DOHH2 (cell line): ENCODE measurements at regions not wholly inside any gene's neighbourhood (a gene's known extent, or its start where the extent isn't known, plus 50 kb on each side); places are given as distances from the start of the nearest gene placed in this dataset.

Source experiments
- H3F3A ChIP-seq: fragments of 200-600 bp; sonication (generic), shearing (Covaris generic); 2 replicates; pipeline ENCODE4 v1.6.0; 2016; ENCODE audit warnings: antibody characterized with exemption, mild to moderate bottlenecking; ENCODE audit not compliant: control insufficient read depth, insufficient read depth
- H3K27ac ChIP-seq: fragments of 200-600 bp; sonication (generic); 2 replicates; pipeline ENCODE4 v1.5.1; 2014; ENCODE audit warnings: low read depth, mild to moderate bottlenecking, low read length, moderate library complexity
- H3K27me3 ChIP-seq: fragments of 200-600 bp; sonication (generic); 2 replicates; pipeline ENCODE4 v1.6.1; 2014; ENCODE audit warnings: mild to moderate bottlenecking, low read length, mixed read lengths; ENCODE audit not compliant: control insufficient read depth
- H3K36me3 ChIP-seq: fragments of 200-600 bp; sonication (generic); 2 replicates; pipeline ENCODE4 v1.6.1; 2014; ENCODE audit warnings: mild to moderate bottlenecking, low read length, moderate library complexity, mixed read lengths; ENCODE audit not compliant: control insufficient read depth
- H3K4me1 ChIP-seq: fragments of 200-600 bp; sonication (generic); 2 replicates; pipeline ENCODE4 v1.6.1; 2014; ENCODE audit warnings: mild to moderate bottlenecking, low read length, mixed read lengths; ENCODE audit not compliant: control insufficient read depth
- H3K4me2 ChIP-seq: fragments of 200-600 bp; sonication (generic); 2 replicates; pipeline ENCODE4 v1.6.0; 2014; ENCODE audit warnings: mild to moderate bottlenecking, low read length, moderate library complexity
- H3K4me3 ChIP-seq: fragments of 200-600 bp; sonication (generic); 2 replicates; pipeline ENCODE4 v1.5.1; 2014; ENCODE audit warnings: mild to moderate bottlenecking, low read length, mixed read lengths
- H3K79me2 ChIP-seq: fragments of 200-600 bp; sonication (generic); 2 replicates; pipeline ENCODE4 v1.6.1; 2014; ENCODE audit warnings: mild to moderate bottlenecking, low read length, mixed read lengths; ENCODE audit not compliant: control insufficient read depth
- H3K9me2 ChIP-seq: fragments of 200-600 bp; sonication (generic); replicated peaks from 2 replicates; pipeline ENCODE4 v1.6.1; 2014; ENCODE audit warnings: mild to moderate bottlenecking, low read length, mixed read lengths; ENCODE audit not compliant: control insufficient read depth
- H3K9me3 ChIP-seq: fragments of 200-600 bp; sonication (generic); 2 replicates; pipeline ENCODE4 v1.6.1; 2014; ENCODE audit warnings: antibody characterized with exemption, low read length, mixed read lengths; ENCODE audit not compliant: control insufficient read depth, insufficient read depth
- H4K20me1 ChIP-seq: fragments of 200-600 bp; sonication (generic); 2 replicates; pipeline ENCODE4 v1.6.0; 2014; ENCODE audit warnings: low read depth, mild to moderate bottlenecking, antibody characterized with exemption, low read length, moderate library complexity; ENCODE audit not compliant: control insufficient read depth, insufficient read depth
- EZH2phosphoT487 ChIP-seq: fragments of 200-600 bp; sonication (generic); IDR thresholded peaks from 2 replicates; pipeline ENCODE4 v1.6.1; 2017; ENCODE audit warnings: borderline replicate concordance, mild to moderate bottlenecking, antibody characterized with exemption, low read length, moderate library complexity, mixed read lengths
- TF ChIP-seq, protein P1 (sequence below): fragments of 200-600 bp; sonication (generic); IDR thresholded peaks from one replicate; pipeline ENCODE4 v1.5.1; 2014; ENCODE audit warnings: antibody characterized with exemption, mild to moderate bottlenecking, low read depth, low read length; ENCODE audit not compliant: poor library complexity, severe bottlenecking

DNA sequence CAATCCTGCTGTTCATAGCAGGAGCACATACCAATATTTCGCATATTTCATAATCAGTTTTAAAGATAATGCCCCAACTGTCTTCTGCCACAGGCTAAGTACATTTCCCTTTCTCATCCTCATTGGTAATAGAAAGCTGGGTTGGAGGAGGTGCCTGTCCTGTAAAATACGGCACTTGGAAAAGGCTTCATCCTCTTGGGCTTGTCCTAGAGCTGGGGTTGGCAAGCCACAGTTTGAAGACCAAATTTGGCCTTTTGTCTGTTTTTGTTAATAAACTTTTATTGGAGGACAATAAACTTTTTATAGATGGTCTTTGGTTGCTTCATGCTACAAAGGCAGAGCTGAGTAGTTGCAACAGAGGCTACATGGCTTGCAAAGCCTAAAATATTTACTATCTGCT lies 997.8 kb upstream of the CDH18 start:
- Histone ChIP-seq H3K9me3 (peaks cover 10% of the 10 kb centered on the region; the same call in 1 of the 2 replicates), H3K4me1 (no peaks in the 10 kb centered on the region), H4K20me1 (no peaks in the 10 kb centered on the region), H3K27me3 (no peaks in the 10 kb centered on the region), H3K27ac (no peak overlapping the region), H3K36me3 (no peaks in the 10 kb centered on the region), H3K4me3 (no peak overlapping the region), H3K9me2 (no peaks in the 10 kb centered on the region), H3K4me2 (no peak overlapping the region), H3K79me2 (no peaks in the 10 kb centered on the region), H3F3A (no peaks in the 10 kb centered on the region)
- TF ChIP-seq, protein P1, sequence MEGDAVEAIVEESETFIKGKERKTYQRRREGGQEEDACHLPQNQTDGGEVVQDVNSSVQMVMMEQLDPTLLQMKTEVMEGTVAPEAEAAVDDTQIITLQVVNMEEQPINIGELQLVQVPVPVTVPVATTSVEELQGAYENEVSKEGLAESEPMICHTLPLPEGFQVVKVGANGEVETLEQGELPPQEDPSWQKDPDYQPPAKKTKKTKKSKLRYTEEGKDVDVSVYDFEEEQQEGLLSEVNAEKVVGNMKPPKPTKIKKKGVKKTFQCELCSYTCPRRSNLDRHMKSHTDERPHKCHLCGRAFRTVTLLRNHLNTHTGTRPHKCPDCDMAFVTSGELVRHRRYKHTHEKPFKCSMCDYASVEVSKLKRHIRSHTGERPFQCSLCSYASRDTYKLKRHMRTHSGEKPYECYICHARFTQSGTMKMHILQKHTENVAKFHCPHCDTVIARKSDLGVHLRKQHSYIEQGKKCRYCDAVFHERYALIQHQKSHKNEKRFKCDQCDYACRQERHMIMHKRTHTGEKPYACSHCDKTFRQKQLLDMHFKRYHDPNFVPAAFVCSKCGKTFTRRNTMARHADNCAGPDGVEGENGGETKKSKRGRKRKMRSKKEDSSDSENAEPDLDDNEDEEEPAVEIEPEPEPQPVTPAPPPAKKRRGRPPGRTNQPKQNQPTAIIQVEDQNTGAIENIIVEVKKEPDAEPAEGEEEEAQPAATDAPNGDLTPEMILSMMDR: no peak
- TF ChIP-seq EZH2phosphoT487: no peak

DNA sequence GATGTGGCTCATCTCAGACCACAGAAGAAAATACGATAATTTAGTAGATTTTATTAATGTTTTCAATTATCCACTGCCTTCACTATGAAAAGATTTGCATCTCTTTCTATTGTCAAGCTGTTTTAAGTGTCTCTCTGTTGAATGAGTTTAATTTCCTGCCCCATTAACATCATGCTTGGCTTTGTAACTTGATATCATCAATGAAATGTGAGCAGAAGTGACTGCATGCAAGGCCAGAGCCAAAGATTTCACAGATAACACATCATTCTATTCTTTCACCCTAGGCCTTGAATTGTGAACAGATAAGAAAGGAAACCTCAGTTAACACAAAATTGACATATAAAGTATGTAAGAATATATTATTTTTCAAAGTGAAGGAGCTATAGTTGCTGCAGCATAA lies 986.4 kb upstream of the CDH18 start:
- H3K4me2 ChIP-seq: no peak overlapping the region
- TF ChIP-seq EZH2phosphoT487: no peak
- TF ChIP-seq, protein P1: no peak
- H3K9me3 ChIP-seq: no peaks in the 10 kb centered on the region
- H3K9me2 ChIP-seq: no peaks in the 10 kb centered on the region; the same call in 1 of the 2 replicates
- no peak overlapping the region for H3K27ac ChIP-seq
- H3K4me3 ChIP-seq: no peak overlapping the region
- no peaks in the 10 kb centered on the region for H3F3A ChIP-seq
- H3K36me3 ChIP-seq: no peaks in the 10 kb centered on the region
- H3K4me1 ChIP-seq: peaks cover 5% of the 10 kb centered on the region; the same call in 1 of the 2 replicates
- no peaks in the 10 kb centered on the region for H3K79me2 ChIP-seq
- no peaks in the 10 kb centered on the region for H3K27me3 ChIP-seq
- no peaks in the 10 kb centered on the region for H4K20me1 ChIP-seq

DNA sequence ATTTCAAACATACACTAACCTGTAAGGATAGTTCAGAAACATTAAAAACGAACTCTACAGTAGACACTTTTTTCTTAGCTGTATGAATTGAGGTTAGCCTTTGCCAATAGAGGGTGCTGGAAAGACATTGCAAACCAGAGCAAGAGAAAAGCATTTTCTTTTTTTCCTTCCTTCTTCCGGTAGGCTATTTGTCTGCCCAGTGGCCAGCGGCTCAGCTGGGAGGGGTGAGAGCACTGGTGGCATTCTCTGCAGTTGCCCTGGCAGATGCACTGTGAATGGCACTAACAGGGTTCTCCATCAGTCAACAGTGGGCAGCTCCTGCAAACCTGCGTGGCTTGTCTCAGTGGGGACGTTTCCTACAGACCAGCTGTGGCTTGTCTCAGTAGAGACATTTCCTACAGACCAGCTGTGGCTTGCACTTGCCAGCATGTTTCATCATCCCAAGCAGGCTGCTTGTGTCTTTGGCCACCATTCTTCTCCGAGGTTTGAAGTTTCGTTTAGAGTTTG lies 984.5 kb upstream of the CDH18 start:
- H3K9me2 ChIP-seq: no peaks in the 10 kb centered on the region; the same call in 1 of the 2 replicates
- H3K79me2 ChIP-seq: no peaks in the 10 kb centered on the region
- peak overlapping the region; percentile 53 for H3K4me2 ChIP-seq
- no peaks in the 10 kb centered on the region for H3K27me3 ChIP-seq
- no peak overlapping the region for H3K27ac ChIP-seq
- no peaks in the 10 kb centered on the region for H3F3A ChIP-seq
- no peak for TF ChIP-seq EZH2phosphoT487
- TF ChIP-seq, protein P1: peak; percentile 50
- H3K4me1 ChIP-seq: peaks cover 5% of the 10 kb centered on the region; the same call in 1 of the 2 replicates
- H3K36me3 ChIP-seq: no peaks in the 10 kb centered on the region
- H3K9me3 ChIP-seq: no peaks in the 10 kb centered on the region
- no peaks in the 10 kb centered on the region for H4K20me1 ChIP-seq
- H3K4me3 ChIP-seq: peak overlapping the region; percentile 49
